PC-9 (cell line): ENCODE measurements at regions not wholly inside any gene's neighbourhood (a gene's known extent, or its start where the extent isn't known, plus 50 kb on each side); places are given as distances from the start of the nearest gene placed in this dataset.

Experiments used
- BruUV-seq: library from RNA; stranded (reverse); fragments of 400-500 nt; replicated peaks from 2 replicates; lab custom pipeline; 2021; lab: Mats Ljungman, UMichigan
- CTCF ChIA-PET: fragments of 300-600 bp; sonication (Branson Sonifier 250); formaldehyde crosslinking; loops from one replicate; lab custom pipeline; 2022; ENCODE audit warnings: antibody characterized with exemption; lab: Charles Lee
- POLR2A ChIA-PET: fragments of 300-600 bp; sonication (Branson Sonifier 250); formaldehyde crosslinking; loops from one replicate; lab custom pipeline; 2022; ENCODE audit warnings: antibody characterized with exemption; ENCODE audit not compliant: unreplicated experiment; lab: Charles Lee
- DNase-seq, 2 experiments: peaks; one replicate each; pipeline versions ENCODE4 v3.0.0 to v3.0.0-alpha.2; 2015 to 2022; ENCODE audit warnings: mixed read lengths in 1 of 2
- H2AFZ ChIP-seq: fragments of 200-600 bp; sonication (generic); 2 replicates; pipeline ENCODE4 v1.8.1; 2017; ENCODE audit warnings: antibody characterized with exemption
- H3F3A ChIP-seq: fragments of 200-600 bp; sonication (generic); 2 replicates; pipeline ENCODE4 v1.8.1; 2017; ENCODE audit warnings: antibody characterized with exemption, mild to moderate bottlenecking, low read depth; ENCODE audit not compliant: insufficient read depth
- H3K27ac ChIP-seq: fragments of 200-600 bp; sonication (generic); 2 replicates; pipeline ENCODE4 v1.6.1; 2016; ENCODE audit warnings: mixed run types
- H3K27me3 ChIP-seq: fragments of 200-600 bp; sonication (generic); 2 replicates; pipeline ENCODE4 v1.6.1; 2016; ENCODE audit warnings: low read depth, mixed run types; ENCODE audit not compliant: insufficient read depth
- H3K36me3 ChIP-seq: fragments of 200-600 bp; sonication (generic); 2 replicates; pipeline ENCODE4 v1.6.1; 2016; ENCODE audit warnings: low read depth, mixed run types
- H3K4me1 ChIP-seq: fragments of 200-600 bp; sonication (generic); replicated peaks from 2 replicates; pipeline ENCODE4 v1.6.1; 2016; ENCODE audit warnings: mixed run types; ENCODE audit not compliant: insufficient read depth
- H3K4me2 ChIP-seq: fragments of 200-600 bp; sonication (generic); 2 replicates; pipeline ENCODE4 v1.6.1; 2017; ENCODE audit warnings: mixed run types
- H3K4me3 ChIP-seq: fragments of 200-600 bp; sonication (generic); 2 replicates; pipeline ENCODE4 v1.6.1; 2016; ENCODE audit warnings: mixed run types
- H3K79me2 ChIP-seq: fragments of 200-600 bp; sonication (generic); 2 replicates; pipeline ENCODE4 v1.6.1; 2017; ENCODE audit warnings: low read depth, mixed run types
- H3K9me2 ChIP-seq: fragments of 200-600 bp; sonication (generic); 2 replicates; pipeline ENCODE4 v1.8.1; 2017; ENCODE audit warnings: mild to moderate bottlenecking; ENCODE audit not compliant: insufficient read depth
- H3K9me3 ChIP-seq: fragments of 200-600 bp; sonication (generic); 2 replicates; pipeline ENCODE4 v1.8.1; 2016; ENCODE audit warnings: low read depth; ENCODE audit not compliant: insufficient read depth
- H4K20me1 ChIP-seq: fragments of 200-600 bp; sonication (generic); 2 replicates; pipeline ENCODE4 v1.8.1; 2017; ENCODE audit not compliant: insufficient read depth
- CTCF ChIP-seq: fragments of 200-600 bp; sonication (generic); conservative IDR thresholded peaks from 2 replicates; pipeline ENCODE4 v1.6.1; 2017; ENCODE audit warnings: mixed run types, antibody characterized with exemption, mild to moderate bottlenecking, moderate library complexity
- EZH2 ChIP-seq: fragments of 200-600 bp; sonication (generic); IDR thresholded peaks from 2 replicates; pipeline ENCODE4 v1.8.0; 2017; ENCODE audit warnings: antibody characterized with exemption, low read depth
- intact Hi-C: fragments of 100-400 bp; cut with micrococcal nuclease; formaldehyde crosslinking; loops from one replicate; pipeline ENCODE4 v1.10.0; 2022; ENCODE audit not compliant: unreplicated experiment

- H3K4me1 ChIP-seq: no peaks in the 10 kb centered on the region
- no peaks in the 10 kb centered on the region for H4K20me1 ChIP-seq
- no peak overlapping the region for H3K4me3 ChIP-seq
- no peak overlapping the region for H3K4me2 ChIP-seq
- no peaks in the 10 kb centered on the region for H3K27me3 ChIP-seq
- no TSS peak for BruUV-seq
- no peaks in the 10 kb centered on the region for H3K9me2 ChIP-seq
- TF ChIP-seq CTCF: no peak
- no peak for TF ChIP-seq EZH2
- no peaks in the 10 kb centered on the region for H3F3A ChIP-seq
- POLR2A ChIA-PET: no interaction called here
- no peak overlapping the region for H2AFZ ChIP-seq
- H3K9me3 ChIP-seq: no peaks in the 10 kb centered on the region
- no peak for DNase-seq
- CTCF ChIA-PET: no interaction called here
- no peak overlapping the region for H3K27ac ChIP-seq
- no peaks in the 10 kb centered on the region for H3K36me3 ChIP-seq
- H3K79me2 ChIP-seq: no peaks in the 10 kb centered on the region
- intact Hi-C loops: no loop called here
Observed at GRCh38 chr21:18887922-18888602, 484.5 kb upstream of the TMPRSS15 start.

- no peaks in the 10 kb centered on the region for H3K27me3 ChIP-seq
- H3K79me2 ChIP-seq: no peaks in the 10 kb centered on the region
- H3K9me3 ChIP-seq: no peaks in the 10 kb centered on the region
- CTCF ChIA-PET: no interaction called here
- no peak overlapping the region for H3K4me3 ChIP-seq
- H3F3A ChIP-seq: no peaks in the 10 kb centered on the region
- H3K9me2 ChIP-seq: no peaks in the 10 kb centered on the region
- intact Hi-C loops: no loop called here
- H3K36me3 ChIP-seq: no peaks in the 10 kb centered on the region
- H3K4me2 ChIP-seq: no peak overlapping the region
- no TSS peak for BruUV-seq
- no peak overlapping the region for H3K27ac ChIP-seq
- no peak for DNase-seq
- TF ChIP-seq EZH2: no peak
- no peak for TF ChIP-seq CTCF
- no peaks in the 10 kb centered on the region for H4K20me1 ChIP-seq
- POLR2A ChIA-PET: no interaction called here
- no peaks in the 10 kb centered on the region for H3K4me1 ChIP-seq
- no peak overlapping the region for H2AFZ ChIP-seq
Observed at GRCh38 chr21:18893406-18893805, 489.8 kb upstream of the TMPRSS15 start.

GRCh38 chr21:18894387-18894786, 490.8 kb upstream of the TMPRSS15 start:
- POLR2A ChIA-PET: no interaction called here
- Histone ChIP-seq H3K9me2 (no peaks in the 10 kb centered on the region), H3K79me2 (no peaks in the 10 kb centered on the region), H3K27ac (no peak overlapping the region), H3K36me3 (no peaks in the 10 kb centered on the region), H4K20me1 (no peaks in the 10 kb centered on the region), H3K4me1 (no peaks in the 10 kb centered on the region), H3K4me2 (no peak overlapping the region), H2AFZ (no peak overlapping the region), H3K9me3 (no peaks in the 10 kb centered on the region), H3F3A (no peaks in the 10 kb centered on the region), H3K27me3 (no peaks in the 10 kb centered on the region), H3K4me3 (no peak overlapping the region)
- BruUV-seq: no TSS peak
- no peak for TF ChIP-seq CTCF
- no peak for TF ChIP-seq EZH2
- intact Hi-C loops: no loop called here
- DNase-seq: no peak
- CTCF ChIA-PET: no interaction called here
